ENCODE measurements at regions not wholly inside any gene's neighbourhood (a gene's known extent, or its start where the extent isn't known, plus 50 kb on each side); places are given as distances from the start of the nearest gene placed in this dataset.

- Histone ChIP-seq H3K9me3 (ENCODE audit: low read depth, low read length, poor library complexity, severe bottlenecking) (peaks cover 4% of the 10 kb centered on the region), H3K4me1 (ENCODE audit: insufficient read depth, low read length, poor library complexity, severe bottlenecking) (no peaks in the 10 kb centered on the region), H3K27ac (ENCODE audit: low read depth, low read length, poor library complexity, severe bottlenecking) (no peak overlapping the region), H3K4me3 (ENCODE audit: low read depth, low read length, poor library complexity, severe bottlenecking) (no peak overlapping the region), H3K27me3 (replicated peaks; ENCODE audit: insufficient read depth, low read depth, low read length, poor library complexity) (no peaks in the 10 kb centered on the region), H3K36me3 (ENCODE audit: insufficient read depth, low read length, poor library complexity, severe bottlenecking) (no peaks in the 10 kb centered on the region)
- ChIA-PET POLR2A (ENCODE audit: low non-redundant PET) (no interaction called here), CTCF (no interaction called here)
- intact Hi-C loops (cut with micrococcal nuclease; ENCODE audit: unreplicated experiment) = no loop called here
- no TSS peak for BruUV-seq (replicated peaks)
- no peak for TF ChIP-seq EZH2 (IDR thresholded peaks at IDR 0.05; ENCODE audit: borderline replicate concordance, low read depth, low read length, poor library complexity, severe bottlenecking)
- no peak for TF ChIP-seq CTCF (conservative IDR thresholded peaks at IDR 0.05; ENCODE audit: low read depth, low read length)
- no peak for DNase-seq (ENCODE audit: low spot score)
Measured at GRCh38 chr13:54676526-54677113, 1648.0 kb downstream of the OLFM4 start.

GRCh38 chr13:54682184-54682583 is 1653.6 kb downstream of the OLFM4 start:
- CTCF ChIA-PET = no interaction called here
- Histone ChIP-seq H3K27me3 (replicated peaks; ENCODE audit: insufficient read depth, low read depth, low read length, poor library complexity) (no peaks in the 10 kb centered on the region), H3K36me3 (ENCODE audit: insufficient read depth, low read length, poor library complexity, severe bottlenecking) (no peaks in the 10 kb centered on the region), H3K27ac (ENCODE audit: low read depth, low read length, poor library complexity, severe bottlenecking) (no peak overlapping the region), H3K4me3 (ENCODE audit: low read depth, low read length, poor library complexity, severe bottlenecking) (no peak overlapping the region), H3K9me3 (ENCODE audit: low read depth, low read length, poor library complexity, severe bottlenecking) (no peaks in the 10 kb centered on the region), H3K4me1 (ENCODE audit: insufficient read depth, low read length, poor library complexity, severe bottlenecking) (no peaks in the 10 kb centered on the region)
- DNase-seq (ENCODE audit: low spot score) = no peak
- POLR2A ChIA-PET (ENCODE audit: low non-redundant PET) = no interaction called here
- TF ChIP-seq CTCF (conservative IDR thresholded peaks at IDR 0.05; ENCODE audit: low read depth, low read length) (no peak), EZH2 (IDR thresholded peaks at IDR 0.05; ENCODE audit: borderline replicate concordance, low read depth, low read length, poor library complexity, severe bottlenecking) (no peak)
- BruUV-seq (replicated peaks) = no TSS peak
- intact Hi-C loops (cut with micrococcal nuclease; ENCODE audit: unreplicated experiment) = no loop called here

GRCh38 chr13:54687173-54687572 is 1658.6 kb downstream of the OLFM4 start:
- Histone ChIP-seq H3K27me3 (replicated peaks; ENCODE audit: insufficient read depth, low read depth, low read length, poor library complexity) (no peaks in the 10 kb centered on the region), H3K9me3 (ENCODE audit: low read depth, low read length, poor library complexity, severe bottlenecking) (peaks cover 3% of the 10 kb centered on the region), H3K27ac (ENCODE audit: low read depth, low read length, poor library complexity, severe bottlenecking) (no peak overlapping the region), H3K4me1 (ENCODE audit: insufficient read depth, low read length, poor library complexity, severe bottlenecking) (no peaks in the 10 kb centered on the region), H3K36me3 (ENCODE audit: insufficient read depth, low read length, poor library complexity, severe bottlenecking) (no peaks in the 10 kb centered on the region), H3K4me3 (ENCODE audit: low read depth, low read length, poor library complexity, severe bottlenecking) (no peak overlapping the region)
- TF ChIP-seq EZH2 (IDR thresholded peaks at IDR 0.05; ENCODE audit: borderline replicate concordance, low read depth, low read length, poor library complexity, severe bottlenecking) (no peak), CTCF (conservative IDR thresholded peaks at IDR 0.05; ENCODE audit: low read depth, low read length) (no peak)
- no peak for DNase-seq (ENCODE audit: low spot score)
- ChIA-PET CTCF (no interaction called here), POLR2A (ENCODE audit: low non-redundant PET) (no interaction called here)
- intact Hi-C loops (cut with micrococcal nuclease; ENCODE audit: unreplicated experiment) = no loop called here
- no TSS peak for BruUV-seq (replicated peaks)
